ENCODE measurements at regions not wholly inside any gene's neighbourhood (a gene's known extent, or its start where the extent isn't known, plus 50 kb on each side); places are given as distances from the start of the nearest gene placed in this dataset.
"Not testable (repeated sequence)": the region's sequence is repeated elsewhere in the genome, so short reads cannot be mapped to it uniquely, and the experiment has no call there.

- Histone ChIP-seq H3K4me3 (ENCODE audit: low read depth in 1 of 2, low read length in 2 of 2) (no peak overlapping the region), H3K36me3 (ENCODE audit: insufficient read depth, low read length) (no peaks in the 10 kb centered on the region), H3K9ac (ENCODE audit: low read length) (no peak overlapping the region), H3K9me3 (ENCODE audit: low read length) (peaks cover 5% of the 10 kb centered on the region), H3K27me3 (ENCODE audit: control insufficient read depth in 1 of 2, insufficient read depth in 2 of 2, low read length in 2 of 2) (no peaks in the 10 kb centered on the region), H3K27ac (ENCODE audit: low read depth, low read length) (no peak overlapping the region), H3K4me1 (ENCODE audit: insufficient read depth, low read length) (no peaks in the 10 kb centered on the region)
Measured at GRCh38 chr7:16369855-16370254, 51.5 kb downstream of the CRPPA start.

DNA sequence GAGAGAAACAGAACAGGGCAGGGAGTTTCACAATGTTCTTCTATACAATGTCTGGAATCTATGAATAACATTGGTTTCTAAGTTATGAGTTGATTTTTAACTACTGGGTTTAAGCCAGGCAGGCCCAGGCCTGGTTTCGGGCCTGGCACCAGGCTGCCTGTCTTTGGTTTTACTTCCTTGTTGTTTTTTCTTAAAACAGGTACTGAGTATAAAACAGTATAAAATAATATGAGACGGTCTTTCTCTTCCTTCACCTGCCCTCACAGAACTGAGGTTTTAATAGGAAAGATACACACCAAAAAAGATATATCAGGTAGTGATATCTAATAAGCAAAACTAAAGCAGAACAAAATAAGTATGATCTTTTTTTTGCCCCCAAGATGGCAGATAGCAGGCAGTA lies 52.0 kb downstream of the CRPPA start:
- not testable (repeated sequence) for H3K27me3 ChIP-seq (ENCODE audit: control insufficient read depth in 1 of 2, insufficient read depth in 2 of 2, low read length in 2 of 2); H3K27ac ChIP-seq (ENCODE audit: low read depth, low read length); H3K4me1 ChIP-seq (ENCODE audit: insufficient read depth, low read length); H3K4me3 ChIP-seq (ENCODE audit: low read depth in 1 of 2, low read length in 2 of 2); H3K9me3 ChIP-seq (ENCODE audit: low read length); H3K36me3 ChIP-seq (ENCODE audit: insufficient read depth, low read length); H3K9ac ChIP-seq (ENCODE audit: low read length)

GRCh38 chr7:16368885-16369284 lies 52.5 kb downstream of the CRPPA start:
- no peaks in the 10 kb centered on the region for H3K27me3 ChIP-seq (ENCODE audit: control insufficient read depth in 1 of 2, insufficient read depth in 2 of 2, low read length in 2 of 2)
- no peak overlapping the region for H3K9ac ChIP-seq (ENCODE audit: low read length)
- no peak overlapping the region for H3K4me3 ChIP-seq (ENCODE audit: low read depth in 1 of 2, low read length in 2 of 2)
- H3K4me1 ChIP-seq (ENCODE audit: insufficient read depth, low read length), result no peaks in the 10 kb centered on the region
- peaks cover 5% of the 10 kb centered on the region for H3K9me3 ChIP-seq (ENCODE audit: low read length)
- H3K36me3 ChIP-seq (ENCODE audit: insufficient read depth, low read length), result no peaks in the 10 kb centered on the region
- H3K27ac ChIP-seq (ENCODE audit: low read depth, low read length), result no peak overlapping the region

GRCh38 chr7:16367115-16367514 lies 54.2 kb downstream of the CRPPA start:
- Histone ChIP-seq H3K9me3 (ENCODE audit: low read length) (peaks cover 4% of the 10 kb centered on the region), H3K36me3 (ENCODE audit: insufficient read depth, low read length) (no peaks in the 10 kb centered on the region), H3K27me3 (ENCODE audit: control insufficient read depth in 1 of 2, insufficient read depth in 2 of 2, low read length in 2 of 2) (no peaks in the 10 kb centered on the region), H3K9ac (ENCODE audit: low read length) (no peak overlapping the region), H3K27ac (ENCODE audit: low read depth, low read length) (no peak overlapping the region), H3K4me3 (ENCODE audit: low read depth in 1 of 2, low read length in 2 of 2) (no peak overlapping the region), H3K4me1 (ENCODE audit: insufficient read depth, low read length) (no peaks in the 10 kb centered on the region)

GRCh38 chr7:16365952-16366351 lies 55.4 kb downstream of the CRPPA start:
- Histone ChIP-seq H3K4me1 (ENCODE audit: insufficient read depth, low read length) (no peaks in the 10 kb centered on the region), H3K27ac (ENCODE audit: low read depth, low read length) (no peak overlapping the region), H3K36me3 (ENCODE audit: insufficient read depth, low read length) (no peaks in the 10 kb centered on the region), H3K9me3 (ENCODE audit: low read length) (no peaks in the 10 kb centered on the region), H3K4me3 (ENCODE audit: low read depth in 1 of 2, low read length in 2 of 2) (no peak overlapping the region), H3K9ac (ENCODE audit: low read length) (no peak overlapping the region), H3K27me3 (ENCODE audit: control insufficient read depth in 1 of 2, insufficient read depth in 2 of 2, low read length in 2 of 2) (no peaks in the 10 kb centered on the region)

DNA sequence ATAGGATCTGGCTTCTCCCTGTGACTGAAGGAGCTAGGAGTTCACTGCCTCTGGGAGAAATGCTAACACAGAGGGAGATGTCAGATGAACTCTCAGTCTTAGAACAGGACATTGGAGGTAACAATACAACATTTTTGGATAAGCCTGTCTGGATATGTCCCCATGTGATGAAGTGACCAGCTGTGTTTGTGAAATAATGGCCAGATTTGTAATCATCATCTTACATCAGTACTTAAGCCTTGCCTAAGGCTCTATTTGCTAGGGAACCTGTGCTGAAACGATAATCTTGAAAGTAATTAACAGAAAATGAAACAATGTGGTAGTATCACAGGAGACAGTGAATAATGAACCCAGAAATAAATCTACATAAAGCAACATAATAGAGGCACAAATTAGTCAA lies 56.2 kb downstream of the CRPPA start:
- H3K27ac ChIP-seq (ENCODE audit: low read depth, low read length), result no peak overlapping the region
- H3K9ac ChIP-seq (ENCODE audit: low read length), result no peak overlapping the region
- no peaks in the 10 kb centered on the region for H3K27me3 ChIP-seq (ENCODE audit: control insufficient read depth in 1 of 2, insufficient read depth in 2 of 2, low read length in 2 of 2)
- no peaks in the 10 kb centered on the region for H3K4me1 ChIP-seq (ENCODE audit: insufficient read depth, low read length)
- H3K9me3 ChIP-seq (ENCODE audit: low read length), result no peaks in the 10 kb centered on the region
- H3K4me3 ChIP-seq (ENCODE audit: low read depth in 1 of 2, low read length in 2 of 2), result no peak overlapping the region
- H3K36me3 ChIP-seq (ENCODE audit: insufficient read depth, low read length), result no peaks in the 10 kb centered on the region

DNA sequence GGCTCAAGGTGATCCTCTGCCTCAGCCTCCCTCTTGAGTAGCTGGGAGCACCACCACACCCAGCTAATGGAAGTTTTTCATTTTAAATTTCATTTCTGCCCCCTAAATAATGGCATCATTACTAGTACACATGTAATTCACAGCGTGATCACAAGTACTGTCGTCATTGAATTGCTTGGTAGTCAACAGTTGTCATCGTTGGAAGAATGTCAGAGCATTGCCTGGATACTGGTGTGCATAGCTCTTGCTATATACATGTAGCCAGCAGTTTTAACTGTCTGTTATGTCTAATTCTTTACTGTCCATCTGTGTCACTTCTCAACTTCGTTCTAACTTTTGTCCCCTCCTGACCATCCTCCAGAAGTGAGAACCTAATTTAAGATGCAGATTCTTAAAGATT lies 62.1 kb downstream of the CRPPA start:
- Histone ChIP-seq H3K4me1 (ENCODE audit: insufficient read depth, low read length) (peaks cover 7% of the 10 kb centered on the region), H3K27me3 (ENCODE audit: control insufficient read depth in 1 of 2, insufficient read depth in 2 of 2, low read length in 2 of 2) (no peaks in the 10 kb centered on the region), H3K9me3 (ENCODE audit: low read length) (no peaks in the 10 kb centered on the region), H3K4me3 (ENCODE audit: low read depth in 1 of 2, low read length in 2 of 2) (no peak overlapping the region), H3K27ac (ENCODE audit: low read depth, low read length) (no peak overlapping the region), H3K9ac (ENCODE audit: low read length) (no peak overlapping the region), H3K36me3 (ENCODE audit: insufficient read depth, low read length) (no peaks in the 10 kb centered on the region)

DNA sequence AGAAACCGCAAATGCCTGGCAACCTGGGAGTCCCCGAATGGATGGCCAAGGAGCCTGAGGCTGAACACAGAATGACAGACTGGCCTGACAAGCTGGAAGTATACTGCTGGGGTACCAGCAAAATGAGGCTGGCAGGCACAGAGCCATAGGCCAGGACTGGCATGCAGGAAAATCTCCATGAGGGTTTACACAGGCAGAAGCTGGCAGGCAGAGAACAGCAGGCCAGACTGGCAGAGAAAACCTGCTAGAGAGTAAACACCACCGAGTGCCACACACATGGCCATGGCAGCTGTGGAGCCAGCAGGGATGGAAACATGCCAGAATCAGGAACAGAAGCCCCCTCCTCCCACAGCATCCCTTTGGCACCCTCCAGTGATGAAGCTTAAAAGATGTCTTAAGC lies 63.4 kb downstream of the CRPPA start:
- H3K27ac ChIP-seq (ENCODE audit: low read depth, low read length), result no peak overlapping the region

GRCh38 chr7:16357474-16357873 lies 63.9 kb downstream of the CRPPA start:
- Histone ChIP-seq H3K9ac (ENCODE audit: low read length) (no peak overlapping the region), H3K9me3 (ENCODE audit: low read length) (no peaks in the 10 kb centered on the region), H3K4me1 (ENCODE audit: insufficient read depth, low read length) (peaks cover 7% of the 10 kb centered on the region), H3K27me3 (ENCODE audit: control insufficient read depth in 1 of 2, insufficient read depth in 2 of 2, low read length in 2 of 2) (no peaks in the 10 kb centered on the region), H3K27ac (ENCODE audit: low read depth, low read length) (no peak overlapping the region), H3K36me3 (ENCODE audit: insufficient read depth, low read length) (no peaks in the 10 kb centered on the region), H3K4me3 (ENCODE audit: low read depth in 1 of 2, low read length in 2 of 2) (no peak overlapping the region)

More for the DNA sequence above, 63.4 kb downstream of the CRPPA start:
- no peaks in the 10 kb centered on the region for H3K9me3 ChIP-seq (ENCODE audit: low read length)
- H3K9ac ChIP-seq (ENCODE audit: low read length), result no peak overlapping the region
- H3K4me3 ChIP-seq (ENCODE audit: low read depth in 1 of 2, low read length in 2 of 2), result no peak overlapping the region
- no peaks in the 10 kb centered on the region for H3K36me3 ChIP-seq (ENCODE audit: insufficient read depth, low read length)
- peaks cover 7% of the 10 kb centered on the region for H3K4me1 ChIP-seq (ENCODE audit: insufficient read depth, low read length)
- H3K27me3 ChIP-seq (ENCODE audit: control insufficient read depth in 1 of 2, insufficient read depth in 2 of 2, low read length in 2 of 2), result no peaks in the 10 kb centered on the region

GRCh38 chr7:16356301-16356958 lies 64.9 kb downstream of the CRPPA start:
- no peak overlapping the region for H3K4me3 ChIP-seq (ENCODE audit: low read depth in 1 of 2, low read length in 2 of 2)
- H3K27me3 ChIP-seq (ENCODE audit: control insufficient read depth in 1 of 2, insufficient read depth in 2 of 2, low read length in 2 of 2), result no peaks in the 10 kb centered on the region
- H3K27ac ChIP-seq (ENCODE audit: low read depth, low read length), result no peak overlapping the region
- no peak overlapping the region for H3K9ac ChIP-seq (ENCODE audit: low read length)
- H3K9me3 ChIP-seq (ENCODE audit: low read length), result no peaks in the 10 kb centered on the region
- H3K4me1 ChIP-seq (ENCODE audit: insufficient read depth, low read length), result peaks cover 7% of the 10 kb centered on the region
- no peaks in the 10 kb centered on the region for H3K36me3 ChIP-seq (ENCODE audit: insufficient read depth, low read length)

- H3K9ac ChIP-seq (ENCODE audit: low read length), result no peak overlapping the region
- H3K4me3 ChIP-seq (ENCODE audit: low read depth in 1 of 2, low read length in 2 of 2), result no peak overlapping the region
- no peaks in the 10 kb centered on the region for H3K27me3 ChIP-seq (ENCODE audit: control insufficient read depth in 1 of 2, insufficient read depth in 2 of 2, low read length in 2 of 2)
- peaks cover 7% of the 10 kb centered on the region for H3K4me1 ChIP-seq (ENCODE audit: insufficient read depth, low read length)
- H3K9me3 ChIP-seq (ENCODE audit: low read length), result no peaks in the 10 kb centered on the region
- no peaks in the 10 kb centered on the region for H3K36me3 ChIP-seq (ENCODE audit: insufficient read depth, low read length)
- H3K27ac ChIP-seq (ENCODE audit: low read depth, low read length), result no peak overlapping the region
Measured at GRCh38 chr7:16354573-16354972, 66.8 kb downstream of the CRPPA start.

DNA sequence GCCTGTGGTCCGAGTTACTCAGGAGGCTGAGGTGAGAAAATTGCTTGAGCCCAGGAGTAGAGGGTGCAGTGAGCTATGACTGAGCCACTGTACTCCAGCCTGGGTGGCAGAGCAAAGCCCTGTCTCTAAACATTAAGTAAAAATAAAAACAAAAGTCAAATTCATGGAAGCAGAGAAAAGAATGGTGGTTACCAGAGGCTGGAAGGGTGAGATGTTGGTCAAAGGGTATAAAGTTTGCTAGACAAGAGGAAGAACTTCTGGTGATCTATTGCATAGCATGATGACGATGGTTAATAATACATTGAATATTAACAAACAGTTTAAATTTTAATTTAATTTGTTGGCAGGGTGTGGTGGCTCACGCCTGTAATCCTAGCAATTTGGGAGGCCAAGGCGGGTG lies 68.1 kb downstream of the CRPPA start:
- no peak overlapping the region for H3K9ac ChIP-seq (ENCODE audit: low read length)
- H3K36me3 ChIP-seq (ENCODE audit: insufficient read depth, low read length), result no peaks in the 10 kb centered on the region
- H3K4me1 ChIP-seq (ENCODE audit: insufficient read depth, low read length), result peaks cover 7% of the 10 kb centered on the region
- no peaks in the 10 kb centered on the region for H3K27me3 ChIP-seq (ENCODE audit: control insufficient read depth in 1 of 2, insufficient read depth in 2 of 2, low read length in 2 of 2)
- H3K9me3 ChIP-seq (ENCODE audit: low read length), result no peaks in the 10 kb centered on the region
- no peak overlapping the region for H3K4me3 ChIP-seq (ENCODE audit: low read depth in 1 of 2, low read length in 2 of 2)
- H3K27ac ChIP-seq (ENCODE audit: low read depth, low read length), result no peak overlapping the region
